Epithelial cell of esophagus (primary cell): ENCODE measurements at regions not wholly inside any gene's neighbourhood (a gene's known extent, or its start where the extent isn't known, plus 50 kb on each side); places are given as distances from the start of the nearest gene placed in this dataset.
A peak's percentile ranks its signal among the peaks of the same experiment; 100 is the strongest.

Experiments
- DNase-seq: peaks from one replicate; pipeline ENCODE4 v3.0.0; 2010; ENCODE audit warnings: low read depth
- H3K4me3 ChIP-seq: 2 replicates; pipeline ENCODE4 v1.5.1; 2011; ENCODE audit warnings: mild to moderate bottlenecking, low read length, control low read depth
- TF ChIP-seq, protein P1 (sequence below): IDR thresholded peaks from 2 replicates; pipeline ENCODE4 v1.5.1; 2011; ENCODE audit warnings: low read depth, mild to moderate bottlenecking, low read length, control low read depth, inconsistent platforms; ENCODE audit not compliant: insufficient read depth; ENCODE audit errors: missing control alignments

DNA sequence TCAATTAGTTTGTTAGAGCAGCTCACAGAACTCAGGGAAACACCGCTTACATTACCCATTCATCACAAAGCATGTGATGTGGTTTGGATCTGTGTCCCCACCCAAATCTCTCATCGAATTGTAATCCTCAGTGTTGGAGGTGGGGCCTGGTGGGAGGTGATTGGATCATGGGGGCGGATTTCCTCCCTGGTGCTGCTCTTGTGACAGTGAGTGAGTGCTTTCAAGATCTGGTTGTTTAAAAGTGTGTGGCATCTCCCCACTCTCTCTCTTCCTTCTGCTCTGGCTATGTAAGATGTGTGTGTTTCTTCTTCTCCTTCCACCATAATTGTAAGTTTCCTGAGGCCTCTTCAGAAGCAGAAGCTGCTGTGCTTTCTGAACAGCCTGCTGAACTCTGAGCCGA lies 63.5 kb upstream of the AGPS start:
- no peak overlapping the region for H3K4me3 ChIP-seq
- no peak for DNase-seq
- TF ChIP-seq, protein P1, sequence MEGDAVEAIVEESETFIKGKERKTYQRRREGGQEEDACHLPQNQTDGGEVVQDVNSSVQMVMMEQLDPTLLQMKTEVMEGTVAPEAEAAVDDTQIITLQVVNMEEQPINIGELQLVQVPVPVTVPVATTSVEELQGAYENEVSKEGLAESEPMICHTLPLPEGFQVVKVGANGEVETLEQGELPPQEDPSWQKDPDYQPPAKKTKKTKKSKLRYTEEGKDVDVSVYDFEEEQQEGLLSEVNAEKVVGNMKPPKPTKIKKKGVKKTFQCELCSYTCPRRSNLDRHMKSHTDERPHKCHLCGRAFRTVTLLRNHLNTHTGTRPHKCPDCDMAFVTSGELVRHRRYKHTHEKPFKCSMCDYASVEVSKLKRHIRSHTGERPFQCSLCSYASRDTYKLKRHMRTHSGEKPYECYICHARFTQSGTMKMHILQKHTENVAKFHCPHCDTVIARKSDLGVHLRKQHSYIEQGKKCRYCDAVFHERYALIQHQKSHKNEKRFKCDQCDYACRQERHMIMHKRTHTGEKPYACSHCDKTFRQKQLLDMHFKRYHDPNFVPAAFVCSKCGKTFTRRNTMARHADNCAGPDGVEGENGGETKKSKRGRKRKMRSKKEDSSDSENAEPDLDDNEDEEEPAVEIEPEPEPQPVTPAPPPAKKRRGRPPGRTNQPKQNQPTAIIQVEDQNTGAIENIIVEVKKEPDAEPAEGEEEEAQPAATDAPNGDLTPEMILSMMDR, result no peak

DNA sequence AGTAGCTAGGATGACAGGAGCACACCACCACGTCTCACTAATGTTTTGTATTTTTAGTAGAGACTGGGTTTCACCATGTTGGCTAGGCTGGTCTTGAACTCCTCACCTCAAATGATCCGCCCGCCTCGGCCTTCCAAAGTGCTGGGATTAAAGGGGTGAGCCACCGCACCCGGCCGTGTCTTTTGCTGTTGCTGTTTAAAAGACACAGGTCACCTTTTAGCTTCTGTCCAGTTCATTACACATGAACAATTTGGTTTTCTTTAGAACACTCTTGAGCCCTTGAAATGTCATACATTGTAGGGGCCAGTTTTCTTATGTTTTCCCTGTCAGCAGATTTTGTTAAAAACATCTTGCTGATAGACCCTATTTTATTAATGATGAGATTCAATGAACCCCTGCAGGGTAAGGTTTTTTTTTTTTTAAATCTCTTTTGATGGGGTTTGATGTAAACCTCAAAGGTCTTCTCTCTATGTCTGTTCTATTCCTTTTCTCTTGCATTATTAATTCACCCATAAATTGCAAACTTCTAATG lies 61.0 kb upstream of the AGPS start:
- no peak overlapping the region for H3K4me3 ChIP-seq
- DNase-seq, result no peak
- TF ChIP-seq, protein P1, result no peak

DNA sequence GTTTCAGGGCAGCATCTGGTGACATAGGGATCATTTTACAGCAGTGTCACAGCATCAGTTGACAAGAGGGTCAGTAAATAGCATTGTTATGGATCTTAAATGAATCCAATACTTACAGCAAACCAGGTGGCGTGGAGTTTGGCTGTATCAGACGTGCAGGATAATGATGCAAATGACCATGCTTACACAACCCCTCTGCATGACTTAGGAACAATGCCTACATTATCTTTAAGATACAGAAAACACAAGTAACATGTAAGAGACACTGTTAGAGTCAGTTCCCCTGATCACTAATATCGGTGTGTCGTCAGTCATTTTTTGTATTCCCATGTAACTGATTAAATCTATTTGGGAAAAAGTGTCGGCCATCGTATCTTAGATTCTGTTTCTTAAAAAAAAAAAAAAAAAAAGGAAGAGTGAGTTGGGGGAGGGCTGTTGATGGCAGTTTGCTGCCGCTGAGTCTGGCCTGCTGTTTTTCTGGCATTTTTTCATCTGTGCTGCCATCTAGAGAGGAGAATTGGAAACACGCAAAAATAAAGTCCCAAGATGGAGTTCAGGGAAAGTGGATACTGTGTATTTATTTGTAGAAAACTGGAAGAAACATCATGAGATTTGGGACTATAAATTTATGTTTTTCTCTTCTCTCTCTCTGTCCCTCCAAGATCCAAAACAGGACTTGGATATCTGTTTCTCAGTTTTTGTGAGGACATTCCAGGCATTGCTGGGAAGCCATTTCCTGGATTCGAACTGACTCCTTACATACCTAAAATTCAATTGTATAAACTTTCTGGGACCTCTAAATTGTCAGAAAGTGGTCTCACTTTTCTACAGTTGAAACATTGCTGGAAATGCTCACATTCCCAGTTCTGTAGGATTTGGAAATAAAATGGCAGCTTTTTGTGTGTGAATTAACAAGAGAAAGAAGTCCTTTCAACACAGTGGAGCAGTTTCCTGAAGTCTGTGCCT lies 60.3 kb upstream of the AGPS start:
- TF ChIP-seq, protein P1, result peak; percentile 72
- no peak overlapping the region for H3K4me3 ChIP-seq
- peak; percentile 70 for DNase-seq

DNA sequence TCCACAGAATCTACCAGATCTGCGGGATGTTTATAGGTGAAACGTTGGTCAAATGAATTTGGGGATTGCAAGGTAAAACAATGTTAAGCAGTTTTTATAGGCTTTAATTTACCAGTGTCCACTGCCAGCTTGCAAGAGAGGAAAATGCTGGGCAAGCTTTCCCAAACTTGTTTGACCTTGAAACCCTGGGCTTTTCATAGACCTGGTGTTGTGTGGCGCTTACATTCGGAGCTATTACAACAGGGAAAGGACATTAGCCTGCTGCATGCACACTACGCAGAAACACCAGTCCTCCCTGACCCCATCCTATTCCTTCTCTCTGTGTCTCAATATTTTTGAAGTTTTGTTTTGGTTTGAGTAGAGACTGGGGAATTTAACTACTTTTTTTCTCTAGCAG lies 59.6 kb upstream of the AGPS start:
- no peak overlapping the region for H3K4me3 ChIP-seq
- TF ChIP-seq, protein P1, result no peak
- DNase-seq, result no peak

DNA sequence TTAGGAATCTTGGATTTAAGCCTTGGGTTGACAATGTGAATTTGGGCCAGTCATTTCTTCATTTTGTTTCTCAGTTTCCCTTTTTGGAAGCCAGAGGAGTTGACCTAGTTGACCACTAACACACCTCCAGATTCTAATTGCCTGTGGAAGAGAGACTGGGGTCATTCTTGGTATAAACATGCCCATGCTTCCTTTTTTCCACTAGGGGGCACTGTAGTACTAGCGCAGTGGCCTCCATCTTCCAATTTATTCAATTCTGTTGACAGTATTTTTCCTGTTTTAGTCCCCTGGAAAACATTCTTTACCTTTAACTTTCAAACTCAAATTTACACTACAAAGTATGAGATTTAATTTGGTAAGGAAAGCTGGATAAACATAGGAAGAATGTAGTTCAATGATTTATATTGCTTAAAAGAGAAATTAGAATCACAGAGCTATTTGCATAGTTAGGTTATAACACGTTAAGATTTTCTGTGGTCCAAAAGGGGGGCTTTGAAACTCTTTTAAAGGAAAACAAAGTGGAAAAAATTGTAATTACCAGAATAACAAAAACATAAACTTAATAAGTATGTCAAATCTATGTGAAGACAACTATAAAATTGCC lies 57.5 kb upstream of the AGPS start:
- DNase-seq, result peak; percentile 54
- H3K4me3 ChIP-seq, result no peak overlapping the region
- TF ChIP-seq, protein P1, result peak; percentile 91

DNA sequence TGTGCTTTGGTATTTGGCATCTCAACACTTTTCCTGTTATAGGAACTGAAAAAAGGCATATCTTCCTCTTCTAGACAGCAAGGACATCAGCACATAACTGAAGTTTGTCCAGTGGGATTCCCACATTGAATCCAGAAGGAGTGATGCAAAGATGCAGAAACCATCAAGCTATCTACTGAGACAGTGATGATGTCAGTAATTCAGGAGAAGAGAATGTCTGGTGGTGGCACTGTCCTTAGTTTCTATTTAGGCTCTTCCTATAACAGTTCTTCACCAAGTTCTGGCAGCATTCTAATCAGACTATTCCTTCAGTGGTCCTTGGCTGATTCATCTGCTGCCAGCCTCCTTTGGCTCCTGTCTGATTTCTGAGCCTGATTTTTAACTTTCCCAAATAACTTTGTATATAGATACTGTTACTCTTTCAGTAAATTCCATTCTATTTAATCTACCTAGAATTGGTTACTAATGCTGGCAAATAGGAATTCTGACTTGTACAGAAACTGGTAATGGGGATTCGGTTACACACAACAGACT lies 56.6 kb upstream of the AGPS start:
- DNase-seq, result no peak
- TF ChIP-seq, protein P1, result no peak
- H3K4me3 ChIP-seq, result no peak overlapping the region
